ENCODE measurements at regions not wholly inside any gene's neighbourhood (a gene's known extent, or its start where the extent isn't known, plus 50 kb on each side); places are given as distances from the start of the nearest gene placed in this dataset.

- TF ChIP-seq CTCF (conservative IDR thresholded peaks at IDR 0.05 in 1 of 2, IDR thresholded peaks at IDR 0.05 in 1 of 2; ENCODE audit: low read depth in 1 of 2, low read length in 2 of 2) (no peak), EZH2 (IDR thresholded peaks at IDR 0.05; ENCODE audit: low read length, missing control alignments) (no peak)
Measured at GRCh38 chrX:103441878-103442535, 65.7 kb downstream of the BEX3 start.
